Suprapubic skin (tissue), 4 donors: ENCODE measurements at regions not wholly inside any gene's neighbourhood (a gene's known extent, or its start where the extent isn't known, plus 50 kb on each side); places are given as distances from the start of the nearest gene placed in this dataset.

Experiments
- EP300 ChIP-seq: sonication (generic); formaldehyde crosslinking; IDR thresholded peaks from one replicate; pipeline ENCODE4 v1.6.1; 2017; ENCODE audit warnings: antibody characterized with exemption
- POLR2A ChIP-seq, 2 donors: fragments of 450-650 bp; IDR thresholded peaks; one replicate each; pipeline ENCODE4 v1.6.1; 2017; ENCODE audit warnings: antibody characterized with exemption in 2 of 2, mild to moderate bottlenecking in 2 of 2, moderate library complexity in 2 of 2
- POLR2AphosphoS5 ChIP-seq, 3 donors: sonication (generic); formaldehyde crosslinking; IDR thresholded peaks; one replicate each; pipeline ENCODE4 v1.6.1; 2017; ENCODE audit warnings: antibody characterized with exemption in 3 of 3
- TF ChIP-seq, protein P1 (sequence below), 2 donors: fragments of 200-600 bp in 1 of 2; fragments of 450-650 bp in 1 of 2; sonication (generic) in 1 of 2; IDR thresholded peaks; one replicate each; pipeline ENCODE4 v1.5.1; 2016 to 2019; ENCODE audit warnings: antibody characterized with exemption in 2 of 2, mild to moderate bottlenecking in 1 of 2, moderate library complexity in 1 of 2

DNA sequence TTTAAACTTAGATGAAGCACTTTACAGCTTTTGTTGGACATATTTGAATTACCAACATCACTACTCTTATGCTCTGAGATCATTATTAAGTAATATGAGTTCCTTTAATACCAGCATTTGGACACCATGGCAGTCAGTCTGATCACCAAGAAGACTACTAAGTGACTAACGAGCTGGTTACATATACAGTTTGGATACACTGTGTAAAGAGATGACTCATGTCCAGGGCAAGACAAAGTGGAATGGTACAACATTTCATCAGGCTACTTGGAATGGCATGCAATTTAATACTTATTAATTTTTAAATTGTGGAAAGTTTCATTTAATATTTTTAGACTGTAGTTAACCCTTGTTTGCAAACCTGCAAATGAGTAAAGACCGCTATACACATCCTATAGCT lies 237.4 kb upstream of the PRDM9 start:
- TF ChIP-seq, protein P1, sequence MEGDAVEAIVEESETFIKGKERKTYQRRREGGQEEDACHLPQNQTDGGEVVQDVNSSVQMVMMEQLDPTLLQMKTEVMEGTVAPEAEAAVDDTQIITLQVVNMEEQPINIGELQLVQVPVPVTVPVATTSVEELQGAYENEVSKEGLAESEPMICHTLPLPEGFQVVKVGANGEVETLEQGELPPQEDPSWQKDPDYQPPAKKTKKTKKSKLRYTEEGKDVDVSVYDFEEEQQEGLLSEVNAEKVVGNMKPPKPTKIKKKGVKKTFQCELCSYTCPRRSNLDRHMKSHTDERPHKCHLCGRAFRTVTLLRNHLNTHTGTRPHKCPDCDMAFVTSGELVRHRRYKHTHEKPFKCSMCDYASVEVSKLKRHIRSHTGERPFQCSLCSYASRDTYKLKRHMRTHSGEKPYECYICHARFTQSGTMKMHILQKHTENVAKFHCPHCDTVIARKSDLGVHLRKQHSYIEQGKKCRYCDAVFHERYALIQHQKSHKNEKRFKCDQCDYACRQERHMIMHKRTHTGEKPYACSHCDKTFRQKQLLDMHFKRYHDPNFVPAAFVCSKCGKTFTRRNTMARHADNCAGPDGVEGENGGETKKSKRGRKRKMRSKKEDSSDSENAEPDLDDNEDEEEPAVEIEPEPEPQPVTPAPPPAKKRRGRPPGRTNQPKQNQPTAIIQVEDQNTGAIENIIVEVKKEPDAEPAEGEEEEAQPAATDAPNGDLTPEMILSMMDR (IDR thresholded peaks at IDR 0.05) = no peak
- TF ChIP-seq POLR2A (IDR thresholded peaks at IDR 0.05) (no peak), EP300 (no peak), POLR2AphosphoS5 (IDR thresholded peaks at IDR 0.05) (no peak)
